K562 (cell line): ENCODE measurements at regions not wholly inside any gene's neighbourhood (a gene's known extent, or its start where the extent isn't known, plus 50 kb on each side); places are given as distances from the start of the nearest gene placed in this dataset.
"Not testable (repeated sequence)": the region's sequence is repeated elsewhere in the genome, so short reads cannot be mapped to it uniquely, and the experiment has no call there.

Experiments used
- ATAC-seq: fragments of 200-7000 bp; cut with Tn5 transposase; 3 replicates; pipeline ENCODE4 v1.9.1; 2020; ENCODE audit warnings: moderate library complexity
- BruUV-seq: library from RNA; stranded (reverse); fragments of 400-500 nt; replicated peaks from 2 replicates; lab custom pipeline; 2021; lab: Mats Ljungman, UMichigan
- CTCF ChIA-PET: fragments of 300-600 bp; formaldehyde crosslinking; extraction: SDS; loops from one replicate; lab custom pipeline; 2021; ENCODE audit warnings: low intra/inter-chr PET ratio; lab: Yijun Ruan, JAX
- POLR2A ChIA-PET: fragments of 300-600, 350-650 bp; sonication (Branson Sonifier 250); formaldehyde crosslinking; extraction: SDS; loops from one replicate; lab custom pipeline; 2021; ENCODE audit warnings: antibody characterized with exemption, inconsistent platforms; lab: Yijun Ruan, JAX
- DNase-seq, 4 experiments: peaks; one replicate each; pipeline versions ENCODE4 v3.0.0 to v3.0.0-alpha.2; 2011 to 2018; ENCODE audit warnings: low spot score in 3 of 4, mixed read lengths in 3 of 4; ENCODE audit errors: extremely low read depth in 1 of 4
- FAIRE-seq: peaks from 2 replicates; lab custom pipeline; 2011; peaks lifted over from hg19 to GRCh38; lab: Jason Lieb, UNC
- H2AFZ ChIP-seq: 2 replicates; pipeline ENCODE4 v1.6.0; 2011; ENCODE audit warnings: low read depth, low read length, control low read depth, inconsistent platforms
- H3K27ac ChIP-seq: fragments of 200-600 bp; 3 replicates; pipeline ENCODE4 v1.8.0; 2011; ENCODE audit warnings: low read depth, mild to moderate bottlenecking, control low read depth, inconsistent platforms, low read length, moderate library complexity, mixed read lengths; ENCODE audit errors: extremely low read depth
- H3K27me3 ChIP-seq, 2 experiments: fragments of 300-600 bp in 1 of 2; 2 replicates in 1 of 2; 3 replicates in 1 of 2; pipeline versions ENCODE4 v1.6.0 to v1.8.0; 2011; ENCODE audit warnings: inconsistent platforms in 2 of 2, low read length in 2 of 2, mild to moderate bottlenecking in 1 of 2, mixed read lengths in 1 of 2, moderate library complexity in 1 of 2; ENCODE audit not compliant: control insufficient read depth in 2 of 2, insufficient read depth in 2 of 2
- H3K36me3 ChIP-seq: fragments of 300-600 bp; 3 replicates; pipeline ENCODE4 v1.8.0; 2011; ENCODE audit warnings: mild to moderate bottlenecking, low read length, inconsistent platforms; ENCODE audit not compliant: control insufficient read depth, insufficient read depth
- H3K4me1 ChIP-seq, 2 experiments: fragments of 200-600 bp in 1 of 2; replicated peaks in 1 of 2; 2 replicates in 1 of 2; 3 replicates in 1 of 2; pipeline versions ENCODE4 v1.5.1 to v1.8.0; 2011; ENCODE audit warnings: inconsistent platforms in 2 of 2, low read length in 2 of 2, mild to moderate bottlenecking in 1 of 2, mixed read lengths in 1 of 2, moderate library complexity in 1 of 2; ENCODE audit not compliant: control insufficient read depth in 2 of 2, insufficient read depth in 2 of 2
- H3K4me2 ChIP-seq: 2 replicates; pipeline ENCODE4 v1.6.1; 2011; ENCODE audit warnings: low read length, control low read depth, inconsistent platforms, mixed read lengths; ENCODE audit not compliant: insufficient read depth
- H3K4me3 ChIP-seq: fragments of 200-600 bp; sonication (generic), shearing (Covaris generic); 2 replicates; pipeline ENCODE4 v1.5.1; 2016; ENCODE audit warnings: control low read depth, inconsistent platforms
- H3K79me2 ChIP-seq: fragments of 200-600 bp; 3 replicates; pipeline ENCODE4 v1.8.0; 2011; ENCODE audit warnings: low read length, inconsistent platforms; ENCODE audit not compliant: control insufficient read depth, insufficient read depth
- H3K9ac ChIP-seq, 2 experiments: 2 replicates each; pipeline versions ENCODE4 v1.6.0 to v1.6.1; 2011; ENCODE audit warnings: low read depth in 2 of 2, low read length in 2 of 2, control low read depth in 1 of 2, inconsistent platforms in 1 of 2, mild to moderate bottlenecking in 1 of 2, mixed read lengths in 1 of 2; ENCODE audit not compliant: insufficient read depth in 1 of 2
- H3K9me1 ChIP-seq: one replicate; pipeline ENCODE4 v1.6.0; 2011; ENCODE audit warnings: inconsistent platforms, mild to moderate bottlenecking, low read length, moderate library complexity; ENCODE audit not compliant: control insufficient read depth, insufficient read depth
- H3K9me3 ChIP-seq: replicated peaks from 2 replicates; pipeline ENCODE4 v1.5.1; 2011; ENCODE audit warnings: low read depth, low read length, inconsistent platforms; ENCODE audit not compliant: control insufficient read depth, insufficient read depth
- H4K20me1 ChIP-seq: replicated peaks from 2 replicates; pipeline ENCODE4 v1.6.1; 2011; ENCODE audit warnings: low read length, inconsistent platforms, mixed read lengths; ENCODE audit not compliant: control insufficient read depth, insufficient read depth
- CEBPB ChIP-seq: fragments of 450-650 bp; IDR thresholded peaks from 2 replicates; pipeline ENCODE4 v1.6.1; 2016; ENCODE audit warnings: missing genetic modification characterization, missing compliant biosample characterization
- MYC ChIP-seq, 2 experiments: fragments of 250-450 bp in 1 of 2; sonication (Bioruptor Pico) in 1 of 2; IDR thresholded peaks; 2 replicates each; pipeline versions ENCODE4 v1.5.1 to v1.6.1; 2012 to 2021; ENCODE audit warnings: low read depth in 2 of 2, borderline replicate concordance in 1 of 2, improper control_type of control experiment in 1 of 2, low read length in 1 of 2, mild to moderate bottlenecking in 1 of 2, moderate library complexity in 1 of 2
- WGBS: fragments of 100-300 bp; shearing (Covaris generic); methylation state at CpG from one replicate; pipeline ENCODE4 v1.1.6; 2016; ENCODE audit warnings: low coverage, mixed read lengths; ENCODE audit not compliant: insufficient coverage; ENCODE audit errors: missing lambda C conversion rate; 5-methylcytosine and 5-hydroxymethylcytosine counted together
- in situ Hi-C: fragments of 300-500 bp; cut with MboI; formaldehyde crosslinking; loops from 4 replicates; pipeline ENCODE4 v1.15.0; 2018; ENCODE audit warnings: inconsistent platforms, mixed read lengths
- intact Hi-C: fragments of 100-400 bp; cut with micrococcal nuclease; formaldehyde crosslinking; loops from 2 replicates; pipeline ENCODE4 v1.14.2; 2022

- H3K27me3 ChIP-seq, in situ Hi-C loops, H3K4me3 ChIP-seq, H3K27ac ChIP-seq, H3K9me3 ChIP-seq, DNase-seq, H3K79me2 ChIP-seq, BruUV-seq, H3K4me2 ChIP-seq, H3K9ac ChIP-seq, intact Hi-C loops, ATAC-seq, FAIRE-seq, CTCF ChIA-PET, H3K9me1 ChIP-seq, POLR2A ChIA-PET, H4K20me1 ChIP-seq, H3K36me3 ChIP-seq, H3K4me1 ChIP-seq, H2AFZ ChIP-seq: not testable (repeated sequence)
- WGBS, result 0% methylated on average over 10 of the region's 12 CpGs
Observed at GRCh38 chr5:126155298-126155697, 267.9 kb upstream of the GRAMD2B start.

GRCh38 chr5:126166368-126166767 is 256.8 kb upstream of the GRAMD2B start:
- H3K4me3 ChIP-seq, result no peak overlapping the region
- TF ChIP-seq CEBPB (tag) (no peak), MYC (IDR thresholded peaks at IDR 0.05; ENCODE audit: low read depth, low read length) (no peak), MYC (CRISPR knock-in tag; IDR thresholded peaks at IDR 0.05; ENCODE audit: borderline replicate concordance, low read depth) (no peak)
- H3K27ac ChIP-seq, result no peak overlapping the region
- no peaks in the 10 kb centered on the region; the same call in 1 of the 2 replicates for H3K9me3 ChIP-seq
- DNase-seq, result no peak
- WGBS, result 0% methylated on average over 1 of the region's 1 CpG
- no peak overlapping the region for H3K9ac ChIP-seq
- no peak for FAIRE-seq
- H2AFZ ChIP-seq, result no peak overlapping the region
- H3K36me3 ChIP-seq, result no peaks in the 10 kb centered on the region
- no peaks in the 10 kb centered on the region for H3K79me2 ChIP-seq
- H3K9me1 ChIP-seq, result no peaks in the 10 kb centered on the region
- H3K27me3 ChIP-seq, result no peaks in the 10 kb centered on the region
- ATAC-seq, result no peak
- no TSS peak for BruUV-seq
- in situ Hi-C loops, result no loop called here
- no peaks in the 10 kb centered on the region for H3K4me1 ChIP-seq
- ChIA-PET CTCF (no interaction called here), POLR2A (no interaction called here)
- H4K20me1 ChIP-seq, result no peaks in the 10 kb centered on the region
- intact Hi-C loops, result no loop called here
- H3K4me2 ChIP-seq, result no peak overlapping the region
